T follicular helper cell (primary cell): ENCODE measurements at regions not wholly inside any gene's neighbourhood (a gene's known extent, or its start where the extent isn't known, plus 50 kb on each side); places are given as distances from the start of the nearest gene placed in this dataset.
"Not testable (repeated sequence)": the region's sequence is repeated elsewhere in the genome, so short reads cannot be mapped to it uniquely, and the experiment has no call there.

Experiments used
- DNase-seq: peaks from one replicate; pipeline ENCODE4 v3.0.0-alpha.2; 2020; ENCODE audit warnings: low read depth

DNA sequence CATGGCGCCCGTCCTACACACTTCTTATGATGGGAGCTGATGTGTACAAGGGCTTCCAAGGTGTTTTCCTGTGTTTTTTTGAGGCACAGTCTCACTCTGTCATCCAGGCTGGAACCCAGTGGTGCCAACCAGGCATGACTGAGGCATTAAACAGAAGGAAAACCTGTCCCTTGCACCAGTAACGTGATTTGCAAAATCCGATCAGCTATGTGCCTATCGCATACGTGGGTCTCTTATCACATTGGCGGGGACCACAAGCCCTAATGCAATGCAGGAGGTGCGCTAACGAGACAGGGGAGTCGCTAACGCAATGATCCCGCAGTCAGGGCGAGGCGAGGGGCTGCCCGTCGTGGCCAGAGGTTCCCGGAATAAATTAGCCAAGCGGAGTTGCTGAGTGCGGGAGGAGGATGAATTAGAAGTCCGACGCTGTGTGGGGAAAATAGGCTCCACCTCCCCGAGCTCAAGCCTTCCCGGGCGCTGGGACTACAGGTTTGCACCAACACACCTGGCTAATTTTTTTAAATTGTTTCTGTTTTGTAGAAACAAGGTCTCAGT is 162.7 kb downstream of the SHOX start:
- DNase-seq, result no peak

DNA sequence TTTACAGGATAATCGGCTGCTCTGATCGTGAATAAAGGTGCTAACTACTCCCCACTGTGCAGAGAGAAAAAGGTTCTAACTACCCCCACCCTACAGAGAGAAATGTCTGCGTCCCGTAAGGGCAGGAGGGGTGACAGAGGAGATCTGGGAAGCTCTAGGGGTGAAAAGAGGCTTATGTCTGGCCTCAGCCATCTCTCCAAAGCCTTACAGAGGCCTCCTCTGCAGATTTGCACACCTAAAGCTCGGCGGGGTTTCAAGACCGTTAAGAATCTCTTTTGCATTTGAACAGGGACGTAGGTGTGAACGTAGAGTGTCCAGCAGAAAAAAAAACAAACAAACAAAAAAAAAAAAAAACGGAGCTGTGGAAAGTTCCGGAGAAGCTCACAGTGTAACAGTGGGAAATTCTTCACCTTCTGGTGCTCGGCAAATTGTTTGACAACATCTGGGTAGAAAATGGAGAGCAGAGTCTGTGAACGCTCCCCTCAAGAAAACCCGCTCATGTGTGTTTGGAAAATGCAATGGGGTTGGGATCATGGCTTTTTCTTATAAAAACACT is 161.0 kb downstream of the SHOX start:
- no peak for DNase-seq

GRCh38 chrX:790783-791360 is 160.3 kb downstream of the SHOX start:
- no peak for DNase-seq

DNA sequence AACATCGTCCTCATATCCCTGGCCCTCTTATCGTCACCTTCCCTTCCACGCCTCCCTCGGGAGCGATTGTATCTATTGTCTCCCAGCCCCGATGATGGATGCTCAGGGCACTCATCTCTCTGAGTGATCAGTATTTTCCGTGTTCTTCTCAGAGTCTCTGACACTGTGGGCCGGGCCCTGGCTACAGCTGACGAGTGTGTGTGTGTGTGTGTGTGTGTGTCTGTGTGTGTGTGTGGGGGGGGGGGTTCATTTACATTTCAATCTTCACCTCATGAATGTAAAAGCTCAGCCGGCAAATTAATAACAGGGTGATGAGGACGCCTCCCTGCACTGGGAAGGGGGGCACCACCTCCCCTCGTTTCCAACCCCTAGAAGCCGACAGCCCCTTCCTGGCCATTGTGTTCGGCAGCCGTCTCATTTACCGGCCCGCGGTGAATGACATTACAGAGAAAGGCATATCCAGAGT is 159.5 kb downstream of the SHOX start:
- no peak for DNase-seq

GRCh38 chrX:789096-789495 is 158.5 kb downstream of the SHOX start:
- DNase-seq, result no peak

- no peak for DNase-seq
Measured at GRCh38 chrX:786441-786881, 155.9 kb downstream of the SHOX start.

GRCh38 chrX:784829-785228 is 154.2 kb downstream of the SHOX start:
- DNase-seq, result no peak

- no peak for DNase-seq
Measured at GRCh38 chrX:781224-782204, 150.9 kb downstream of the SHOX start.

DNA sequence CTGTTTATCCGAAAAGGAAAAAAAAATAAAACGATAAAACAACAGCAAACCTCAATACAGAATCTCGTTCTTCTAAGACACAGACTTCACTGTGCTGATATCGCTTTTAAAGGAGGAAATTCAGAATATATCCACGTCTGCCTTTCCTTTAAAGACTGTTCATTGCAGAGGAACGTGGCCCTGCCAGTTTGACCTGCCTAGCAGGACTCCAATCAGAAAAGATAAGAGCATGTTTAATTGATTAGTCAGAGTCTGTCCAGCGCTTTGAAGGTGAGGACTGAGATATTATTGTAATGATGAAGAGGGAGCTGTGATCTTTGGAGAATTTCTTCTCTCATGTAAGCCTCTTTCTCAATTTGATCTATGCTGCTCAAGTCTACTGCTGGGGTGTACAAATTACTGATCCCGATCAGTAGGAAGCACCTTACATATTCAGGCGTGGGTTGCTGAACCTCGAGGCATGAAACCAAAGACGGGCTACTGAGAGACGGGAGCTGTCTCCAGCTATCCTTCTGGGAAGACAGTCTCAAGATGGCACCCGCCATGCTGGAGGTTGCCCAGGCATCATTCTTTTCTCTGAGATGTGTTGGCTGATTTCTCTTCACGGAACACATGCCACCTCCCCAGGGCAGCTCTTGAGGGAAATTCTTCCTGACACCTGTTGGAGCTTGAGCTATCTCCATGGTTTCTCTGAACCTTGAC is 146.1 kb downstream of the SHOX start:
- DNase-seq, result no peak

DNA sequence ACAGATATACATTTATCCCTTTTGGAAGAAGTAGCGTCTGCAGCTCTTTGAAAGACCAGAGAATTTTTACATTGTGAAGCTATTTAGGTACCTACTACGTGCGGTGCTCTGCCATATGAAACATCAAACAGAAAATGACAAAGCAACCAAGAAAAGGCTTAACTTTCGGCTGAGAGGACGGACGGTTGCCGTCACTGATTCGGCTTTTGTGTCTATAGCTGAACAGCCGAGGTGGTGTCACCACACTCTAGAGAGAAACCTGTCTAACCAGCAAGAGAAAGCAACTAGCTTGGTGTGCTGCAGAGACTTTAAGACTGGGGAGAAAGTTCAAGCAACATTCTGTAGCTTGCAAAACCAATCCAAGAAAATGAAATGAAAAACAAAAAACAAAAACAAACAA is 145.5 kb downstream of the SHOX start:
- DNase-seq, result no peak

- DNase-seq, result no peak
Measured at GRCh38 chrX:774536-774935, 143.9 kb downstream of the SHOX start.

- DNase-seq, result no peak
Measured at GRCh38 chrX:773292-774025, 142.9 kb downstream of the SHOX start.

GRCh38 chrX:771536-771935 is 140.9 kb downstream of the SHOX start:
- no peak for DNase-seq

- no peak for DNase-seq
Measured at GRCh38 chrX:769796-770195, 139.2 kb downstream of the SHOX start.

DNA sequence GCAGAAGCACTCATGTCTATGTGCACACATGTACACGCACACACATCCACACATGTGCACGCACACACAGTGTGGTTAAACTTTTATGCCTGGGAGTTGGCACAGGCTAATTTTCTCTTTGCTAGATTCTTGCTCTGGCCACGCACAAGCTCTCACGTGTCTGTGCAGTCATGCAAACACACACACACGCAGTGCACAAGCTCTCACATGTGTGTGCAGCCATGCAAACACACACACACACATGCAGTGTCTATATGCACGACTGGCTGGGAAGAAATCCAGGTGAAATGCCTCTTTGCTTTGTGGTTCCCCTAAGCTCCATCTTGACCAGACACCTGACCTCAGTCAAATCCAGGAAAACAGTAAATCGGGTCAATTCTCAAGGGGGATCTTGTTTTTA is 138.0 kb downstream of the SHOX start:
- no peak for DNase-seq

- no peak for DNase-seq
Measured at GRCh38 chrX:758917-759316, 128.3 kb downstream of the SHOX start.

DNA sequence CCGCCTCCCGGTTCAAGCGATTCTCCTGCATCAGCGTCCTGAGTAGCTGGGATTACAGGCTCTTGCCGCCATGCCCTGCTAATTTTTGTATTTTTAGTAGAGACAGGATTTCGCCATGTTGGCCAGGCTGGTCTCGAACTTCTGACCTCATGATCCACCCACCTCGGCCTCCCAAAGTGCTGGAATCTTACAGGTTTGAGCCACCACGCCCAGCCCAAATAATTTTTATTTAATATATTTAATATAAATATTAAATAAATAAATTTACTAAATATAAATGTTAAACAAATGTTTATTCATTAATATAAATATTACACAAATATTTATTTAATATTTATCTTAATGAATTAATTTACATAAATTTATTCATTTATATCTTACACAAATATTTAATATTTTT is 120.2 kb downstream of the SHOX start:
- DNase-seq, result no peak

DNA sequence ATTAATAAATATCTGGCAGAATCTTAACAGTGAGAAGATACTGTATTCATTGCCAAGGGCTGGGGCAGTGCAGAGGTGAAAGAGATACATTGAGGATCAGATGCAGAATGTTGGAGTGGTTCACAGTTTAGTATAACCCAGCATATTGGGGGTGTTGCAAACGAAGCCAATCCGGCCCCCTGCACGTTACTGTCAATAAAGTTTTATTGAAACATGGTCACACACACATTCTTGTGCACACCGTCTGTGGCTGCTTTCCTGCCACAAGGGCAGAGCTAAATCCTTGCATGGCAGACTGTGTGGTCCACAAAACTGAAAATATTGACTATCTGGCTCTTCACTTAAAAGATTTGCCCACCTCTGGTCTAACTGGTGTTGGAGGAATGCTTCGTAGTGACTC is 119.7 kb downstream of the SHOX start:
- DNase-seq, result no peak

GRCh38 chrX:747176-747575 is 116.6 kb downstream of the SHOX start:
- DNase-seq, result no peak

DNA sequence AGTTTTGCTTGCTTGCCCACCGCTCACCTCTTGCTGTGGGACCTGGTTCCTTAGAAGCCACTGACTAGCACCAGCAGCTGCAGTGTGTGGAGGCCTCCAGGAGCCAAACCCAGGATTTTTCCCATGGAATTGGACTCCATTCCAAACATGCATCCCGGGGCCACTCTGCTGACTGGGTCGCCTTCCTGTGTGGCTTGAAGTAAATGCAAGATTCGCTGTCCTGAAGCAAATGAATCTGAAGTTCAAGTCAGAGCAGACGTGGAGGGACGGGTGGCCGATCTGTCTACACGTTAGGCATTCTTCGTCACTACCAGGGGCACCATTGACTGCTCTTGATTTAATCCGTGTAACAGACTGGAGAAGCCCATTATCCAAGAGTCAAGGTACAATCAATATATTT is 109.0 kb downstream of the SHOX start:
- no peak for DNase-seq

DNA sequence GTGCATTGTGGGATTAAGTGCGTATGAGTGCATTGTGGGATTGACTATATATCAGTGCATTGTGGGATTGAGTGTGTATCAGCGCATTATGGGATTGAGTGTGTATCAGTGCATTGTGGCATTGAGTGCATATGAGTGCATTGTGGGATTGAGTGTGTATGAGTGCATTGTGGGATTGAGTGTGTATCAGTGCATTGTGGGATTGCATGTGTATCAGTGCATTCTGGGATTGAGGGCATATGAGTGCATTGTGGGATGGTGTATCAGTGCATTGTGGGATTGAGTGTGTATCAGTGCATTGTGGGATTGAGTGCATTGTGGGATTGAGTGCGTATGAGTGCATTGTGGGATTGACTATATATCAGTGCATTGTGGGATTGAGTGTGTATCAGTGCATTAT is 106.4 kb downstream of the SHOX start:
- DNase-seq, result not testable (repeated sequence)
